Activated naive CD4-positive, alpha-beta T cell (primary cell): ENCODE measurements at regions not wholly inside any gene's neighbourhood (a gene's known extent, or its start where the extent isn't known, plus 50 kb on each side); places are given as distances from the start of the nearest gene placed in this dataset.
"Not testable (repeated sequence)": the region's sequence is repeated elsewhere in the genome, so short reads cannot be mapped to it uniquely, and the experiment has no call there.

Experiments used
- DNase-seq, 4 experiments: peaks; one replicate each; lab custom pipeline; 2025; lab: John Stamatoyannopoulos, UW

GRCh38 chrX:130552444-130553073, 150.8 kb downstream of the RBMX2 start:
- DNase-seq = no peak

GRCh38 chrX:130555341-130555740, 153.6 kb downstream of the RBMX2 start:
- DNase-seq = no peak

GRCh38 chrX:130555757-130556156, 154.0 kb downstream of the RBMX2 start:
- DNase-seq = no peak

GRCh38 chrX:130556951-130557350, 155.2 kb downstream of the RBMX2 start:
- DNase-seq = no peak

GRCh38 chrX:130560544-130560943, 158.8 kb downstream of the RBMX2 start:
- DNase-seq = no peak

- DNase-seq = no peak
Observed at GRCh38 chrX:130561930-130562329, 160.1 kb downstream of the RBMX2 start.

- DNase-seq = no peak
Observed at GRCh38 chrX:130563476-130563875, 161.7 kb downstream of the RBMX2 start.

GRCh38 chrX:130566028-130566683, 164.4 kb downstream of the RBMX2 start:
- DNase-seq = no peak

- not testable (repeated sequence) for DNase-seq
Observed at GRCh38 chrX:130573030-130573429, 171.2 kb downstream of the RBMX2 start.
